ENCODE measurements at regions not wholly inside any gene's neighbourhood (a gene's known extent, or its start where the extent isn't known, plus 50 kb on each side); places are given as distances from the start of the nearest gene placed in this dataset.
"Not testable (repeated sequence)": the region's sequence is repeated elsewhere in the genome, so short reads cannot be mapped to it uniquely, and the experiment has no call there.

- TF ChIP-seq CTCF (conservative IDR thresholded peaks at IDR 0.05) (no peak), ZFX (IDR thresholded peaks at IDR 0.05) (no peak)
- H3K27ac ChIP-seq: no peak overlapping the region
Measured at GRCh38 chr15:35194296-35194695, 109.2 kb upstream of the NANOGP8 start.

- TF ChIP-seq CTCF (conservative IDR thresholded peaks at IDR 0.05) (no peak), ZFX (IDR thresholded peaks at IDR 0.05) (no peak)
- H3K27ac ChIP-seq: no peak overlapping the region
Measured at GRCh38 chr15:35191783-35192182, 106.7 kb upstream of the NANOGP8 start.

- TF ChIP-seq ZFX (IDR thresholded peaks at IDR 0.05) (no peak), CTCF (conservative IDR thresholded peaks at IDR 0.05) (no peak)
- no peak overlapping the region for H3K27ac ChIP-seq
Measured at GRCh38 chr15:35186346-35186745, 101.3 kb upstream of the NANOGP8 start.

DNA sequence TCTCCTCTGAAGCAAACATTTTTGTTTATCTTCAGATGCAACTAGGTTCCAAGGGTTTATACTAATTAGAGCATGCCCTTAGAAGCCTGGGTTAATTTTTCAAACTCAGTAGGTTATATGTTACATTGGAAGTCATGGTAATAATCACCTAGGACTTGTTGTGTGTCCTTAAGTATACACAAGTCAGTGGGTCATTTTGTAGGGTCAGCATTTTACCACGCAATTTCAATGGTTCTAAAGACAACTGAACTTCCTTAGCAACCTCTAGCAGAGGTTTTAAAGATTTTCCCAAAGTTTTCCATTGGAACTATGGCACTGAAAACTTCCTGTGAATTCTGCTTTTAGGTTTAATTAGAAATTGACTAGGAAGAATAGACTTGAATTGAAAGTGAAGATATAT is 99.6 kb upstream of the NANOGP8 start:
- H3K27ac ChIP-seq: no peak overlapping the region
- TF ChIP-seq CTCF (conservative IDR thresholded peaks at IDR 0.05) (no peak), ZFX (IDR thresholded peaks at IDR 0.05) (no peak)

DNA sequence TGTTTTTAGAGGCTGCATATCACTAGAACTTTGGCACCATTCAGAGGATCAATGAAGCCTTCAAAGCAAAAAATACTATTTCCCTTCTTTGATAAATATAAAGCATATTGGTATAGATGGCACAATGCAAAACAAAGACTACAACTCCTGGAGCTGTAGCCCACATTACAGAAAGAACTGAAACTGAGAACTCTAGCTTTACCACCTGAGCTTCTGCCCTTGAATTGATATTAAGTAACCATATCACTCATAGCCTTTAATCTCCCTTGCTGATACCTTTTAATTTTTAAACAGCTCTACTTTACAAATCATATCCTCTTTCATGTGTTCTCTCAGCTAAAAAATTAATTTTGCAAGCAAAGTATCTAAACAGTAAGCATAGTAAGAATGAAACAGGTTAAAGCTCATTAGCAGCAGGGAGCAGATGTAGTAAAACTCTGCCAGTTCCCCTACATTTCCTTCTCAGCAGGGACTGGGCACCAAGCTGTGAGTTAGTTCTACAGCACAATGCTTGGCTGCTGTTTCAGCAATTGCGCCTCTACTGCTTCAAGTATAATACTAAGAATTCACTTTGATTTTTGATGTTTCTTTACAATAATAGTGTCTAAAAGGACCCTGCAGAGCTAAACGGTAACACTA is 97.9 kb upstream of the NANOGP8 start:
- no peak overlapping the region for H3K27ac ChIP-seq
- TF ChIP-seq ZFX (IDR thresholded peaks at IDR 0.05): no peak
- no peak for TF ChIP-seq CTCF (conservative IDR thresholded peaks at IDR 0.05)

DNA sequence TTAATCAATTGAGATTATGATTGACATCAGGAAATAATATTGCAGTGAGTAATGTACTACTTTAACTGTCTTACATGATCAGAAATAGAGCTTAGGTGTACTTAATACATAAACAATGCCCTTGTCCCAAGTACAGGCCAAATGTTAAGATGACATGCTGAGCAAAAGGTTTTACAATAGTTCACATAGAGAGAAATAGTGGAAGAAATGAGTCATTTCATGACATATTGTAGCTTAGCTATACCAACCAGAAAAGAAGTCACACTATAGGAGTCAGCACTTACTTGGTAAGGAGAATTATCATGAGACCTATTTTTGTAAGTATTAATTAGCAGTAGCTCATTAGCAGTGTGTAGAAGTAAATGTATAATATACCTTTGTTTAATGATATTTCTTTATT is 96.4 kb upstream of the NANOGP8 start:
- TF ChIP-seq CTCF (conservative IDR thresholded peaks at IDR 0.05) (no peak), ZFX (IDR thresholded peaks at IDR 0.05) (no peak)
- no peak overlapping the region for H3K27ac ChIP-seq

DNA sequence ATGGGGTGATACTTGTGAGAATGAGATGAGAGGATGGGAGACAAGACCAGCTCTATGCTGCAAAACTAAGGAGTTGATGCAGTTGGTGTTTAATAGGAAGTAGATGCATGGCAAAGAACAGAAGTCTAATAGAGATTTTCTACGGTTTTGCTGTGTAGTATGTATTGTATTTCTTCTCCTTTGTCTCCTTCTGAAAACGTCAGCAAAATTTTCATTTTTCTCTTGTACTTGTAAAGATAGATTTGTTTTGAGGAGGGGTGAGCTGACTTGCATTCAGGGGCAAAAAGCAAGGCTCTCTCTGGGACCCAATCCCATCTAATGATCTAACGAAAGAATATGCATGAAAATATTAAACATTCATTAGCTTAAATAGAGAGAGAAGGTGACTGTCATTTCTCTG is 94.6 kb upstream of the NANOGP8 start:
- TF ChIP-seq ZFX (IDR thresholded peaks at IDR 0.05) (no peak), CTCF (conservative IDR thresholded peaks at IDR 0.05) (no peak)
- H3K27ac ChIP-seq: no peak overlapping the region

- H3K27ac ChIP-seq: not testable (repeated sequence)
Measured at GRCh38 chr15:35178186-35178585, 93.1 kb upstream of the NANOGP8 start.
